ENCODE measurements at regions not wholly inside any gene's neighbourhood (a gene's known extent, or its start where the extent isn't known, plus 50 kb on each side); places are given as distances from the start of the nearest gene placed in this dataset.

DNA sequence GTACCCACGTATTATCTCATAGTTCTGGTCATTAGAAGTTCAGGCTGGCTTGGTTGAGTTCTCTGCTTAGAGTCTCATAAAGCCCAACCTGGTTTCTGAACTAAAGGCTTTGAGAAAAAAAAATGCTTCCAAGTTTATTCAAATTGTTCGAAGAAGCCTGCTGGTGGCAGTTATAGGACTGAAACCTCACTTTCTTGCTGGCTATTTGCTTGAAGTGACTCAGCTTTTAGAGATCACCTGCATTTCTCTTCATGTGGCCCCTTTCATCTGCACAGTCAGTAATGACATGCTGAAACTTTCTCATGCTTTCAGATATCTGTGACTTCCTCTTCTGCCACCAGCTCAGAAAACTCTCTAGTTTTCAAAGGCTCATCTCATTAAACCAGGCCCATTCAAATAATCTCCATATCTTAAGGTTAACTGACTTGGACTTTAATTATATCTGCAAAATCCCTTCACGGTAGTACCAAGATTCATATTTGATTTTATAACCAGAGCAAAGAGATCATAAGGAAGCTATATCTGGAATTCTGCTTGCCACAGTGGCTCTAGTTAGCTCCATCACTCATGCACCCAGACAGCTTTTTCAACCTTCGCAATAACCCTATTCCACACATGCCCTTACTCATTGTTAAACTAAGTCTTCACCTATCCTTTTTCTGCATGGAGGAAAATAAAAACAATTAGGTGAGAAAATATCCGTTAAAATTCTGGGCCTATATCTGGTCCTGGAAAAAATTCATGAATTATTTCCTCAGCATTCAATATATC is 433.8 kb upstream of the CBLB start:
- TF ChIP-seq, protein P1, sequence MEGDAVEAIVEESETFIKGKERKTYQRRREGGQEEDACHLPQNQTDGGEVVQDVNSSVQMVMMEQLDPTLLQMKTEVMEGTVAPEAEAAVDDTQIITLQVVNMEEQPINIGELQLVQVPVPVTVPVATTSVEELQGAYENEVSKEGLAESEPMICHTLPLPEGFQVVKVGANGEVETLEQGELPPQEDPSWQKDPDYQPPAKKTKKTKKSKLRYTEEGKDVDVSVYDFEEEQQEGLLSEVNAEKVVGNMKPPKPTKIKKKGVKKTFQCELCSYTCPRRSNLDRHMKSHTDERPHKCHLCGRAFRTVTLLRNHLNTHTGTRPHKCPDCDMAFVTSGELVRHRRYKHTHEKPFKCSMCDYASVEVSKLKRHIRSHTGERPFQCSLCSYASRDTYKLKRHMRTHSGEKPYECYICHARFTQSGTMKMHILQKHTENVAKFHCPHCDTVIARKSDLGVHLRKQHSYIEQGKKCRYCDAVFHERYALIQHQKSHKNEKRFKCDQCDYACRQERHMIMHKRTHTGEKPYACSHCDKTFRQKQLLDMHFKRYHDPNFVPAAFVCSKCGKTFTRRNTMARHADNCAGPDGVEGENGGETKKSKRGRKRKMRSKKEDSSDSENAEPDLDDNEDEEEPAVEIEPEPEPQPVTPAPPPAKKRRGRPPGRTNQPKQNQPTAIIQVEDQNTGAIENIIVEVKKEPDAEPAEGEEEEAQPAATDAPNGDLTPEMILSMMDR (IDR thresholded peaks at IDR 0.05): no peak
- TF ChIP-seq POLR2A (IDR thresholded peaks at IDR 0.05): no peak

Data from body of pancreas (tissue), 4 donors.